Activated CD4-positive, alpha-beta memory T cell treated with anti-CD3 and anti-CD28 coated beads for 36 hours (primary cell): ENCODE measurements at regions not wholly inside any gene's neighbourhood (a gene's known extent, or its start where the extent isn't known, plus 50 kb on each side); places are given as distances from the start of the nearest gene placed in this dataset.

Experiments used
- CTCF ChIA-PET: fragments of 350-600 bp; sonication (Branson Sonifier 250); formaldehyde crosslinking; loops from one replicate; lab custom pipeline; 2021; ENCODE audit warnings: antibody characterized with exemption, inconsistent platforms; lab: Charles Lee
- POLR2A ChIA-PET: fragments of 350-600 bp; sonication (Branson Sonifier 250); formaldehyde crosslinking; loops from one replicate; lab custom pipeline; 2021; ENCODE audit warnings: antibody characterized with exemption; lab: Charles Lee
- DNase-seq: peaks from one replicate; pipeline ENCODE4 v3.0.0-alpha.2; 2020
- H3K27ac Mint-ChIP-seq: one replicate; pipeline ENCODE4 v1.8.0; 2021; ENCODE audit warnings: mixed read lengths
- H3K27me3 Mint-ChIP-seq: one replicate; pipeline ENCODE4 v1.8.0; 2021; ENCODE audit warnings: mixed read lengths
- H3K36me3 Mint-ChIP-seq: one replicate; pipeline ENCODE4 v1.8.0; 2021; ENCODE audit warnings: mixed read lengths
- H3K4me1 Mint-ChIP-seq: one replicate; pipeline ENCODE4 v1.8.0; 2021; ENCODE audit warnings: low read depth, mixed read lengths
- H3K4me3 Mint-ChIP-seq: one replicate; pipeline ENCODE4 v1.8.0; 2021; ENCODE audit warnings: mild to moderate bottlenecking, mixed read lengths
- H3K9me3 Mint-ChIP-seq: one replicate; pipeline ENCODE4 v1.8.0; 2021; ENCODE audit warnings: mixed read lengths
- intact Hi-C: fragments of 100-400 bp; cut with micrococcal nuclease; formaldehyde crosslinking; loops from one replicate; pipeline ENCODE4 v1.15.1; 2023

DNA sequence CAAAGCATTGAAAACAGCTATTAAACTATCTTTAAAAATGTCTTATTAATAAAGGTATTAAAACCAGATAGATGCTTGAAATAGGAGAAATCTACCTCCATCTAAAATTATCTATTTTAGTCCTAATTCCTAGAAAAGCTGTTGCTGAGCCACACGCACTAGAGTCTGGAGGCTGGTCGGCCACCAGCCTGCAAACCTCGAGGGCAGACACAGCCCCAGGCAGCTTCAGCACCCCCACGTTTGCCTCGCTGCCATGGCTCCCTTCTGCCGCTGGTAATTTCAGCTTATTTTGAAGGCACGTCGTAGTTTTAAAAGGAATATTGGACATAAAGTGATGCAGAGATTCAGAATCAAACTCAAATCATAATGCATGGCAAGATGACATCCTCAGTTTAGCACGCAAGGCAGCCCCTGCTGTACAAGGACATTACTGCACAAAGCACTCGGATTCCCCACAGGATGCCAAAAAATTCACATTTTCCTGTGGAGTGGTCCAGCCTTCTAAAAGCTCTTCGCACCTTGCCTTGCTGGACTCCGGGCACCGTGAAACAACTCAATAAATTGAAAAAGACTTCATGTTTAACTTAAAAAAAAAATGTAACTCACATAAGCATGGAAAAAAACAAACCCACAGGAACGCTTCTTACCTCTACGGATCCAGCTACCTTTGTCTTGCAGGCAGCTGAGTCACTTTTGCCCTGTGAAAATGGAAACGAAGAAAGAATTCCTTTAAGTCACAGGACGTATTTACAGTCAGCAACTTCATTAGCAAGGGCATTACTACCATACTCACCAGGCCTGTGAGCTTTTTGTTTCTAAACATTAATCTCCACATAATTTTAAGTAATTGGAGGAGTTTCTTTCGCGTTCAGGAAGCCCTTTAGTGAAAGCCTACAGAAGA is 143.4 kb upstream of the RPS6KA2 start:
- Mint-ChIP-seq H3K4me3 (no peak overlapping the region), H3K9me3 (no peaks in the 10 kb centered on the region), H3K27me3 (no peaks in the 10 kb centered on the region), H3K4me1 (no peaks in the 10 kb centered on the region), H3K36me3 (no peaks in the 10 kb centered on the region), H3K27ac (no peak overlapping the region)
- no peak for DNase-seq
- ChIA-PET POLR2A (no interaction called here), CTCF (interaction anchor here (0.6 to 1.8 kb wide), 5 partner anchors 8 to 371 kb away, joined by 3 to 7 read pairs (median 3); no protein-coding TSS in a partner anchor)
- intact Hi-C loops: loop anchor here (10.0 kb wide), 1 partner anchor 514 kb away; no protein-coding TSS in a partner anchor

- H3K4me1 Mint-ChIP-seq: no peaks in the 10 kb centered on the region
These were observed 142.6 kb upstream of the RPS6KA2 start for GRCh38 chr6:166769648-166770047.

GRCh38 chr6:166768761-166769160 is 141.7 kb upstream of the RPS6KA2 start:
- no peak overlapping the region for H3K4me3 Mint-ChIP-seq
- no peaks in the 10 kb centered on the region for H3K27me3 Mint-ChIP-seq
- POLR2A ChIA-PET: no interaction called here
- H3K4me1 Mint-ChIP-seq: no peaks in the 10 kb centered on the region
- CTCF ChIA-PET: no interaction called here
- no peak for DNase-seq
- H3K36me3 Mint-ChIP-seq: no peaks in the 10 kb centered on the region
- intact Hi-C loops: no loop called here
- H3K27ac Mint-ChIP-seq: no peak overlapping the region
- no peaks in the 10 kb centered on the region for H3K9me3 Mint-ChIP-seq

More at GRCh38 chr6:166769648-166770047, 142.6 kb upstream of the RPS6KA2 start:
- CTCF ChIA-PET: interaction anchor here (1.0 to 1.8 kb wide), 4 partner anchors 17 to 372 kb away, joined by 3 to 7 read pairs (median 3); no protein-coding TSS in a partner anchor
- H3K36me3 Mint-ChIP-seq: no peaks in the 10 kb centered on the region
- no peak overlapping the region for H3K4me3 Mint-ChIP-seq
- no peaks in the 10 kb centered on the region for H3K9me3 Mint-ChIP-seq
- no peak overlapping the region for H3K27ac Mint-ChIP-seq
- DNase-seq: no peak
- intact Hi-C loops: loop anchor here (10.0 kb wide), 1 partner anchor 515 kb away; no protein-coding TSS in a partner anchor
- H3K27me3 Mint-ChIP-seq: no peaks in the 10 kb centered on the region
- POLR2A ChIA-PET: no interaction called here

DNA sequence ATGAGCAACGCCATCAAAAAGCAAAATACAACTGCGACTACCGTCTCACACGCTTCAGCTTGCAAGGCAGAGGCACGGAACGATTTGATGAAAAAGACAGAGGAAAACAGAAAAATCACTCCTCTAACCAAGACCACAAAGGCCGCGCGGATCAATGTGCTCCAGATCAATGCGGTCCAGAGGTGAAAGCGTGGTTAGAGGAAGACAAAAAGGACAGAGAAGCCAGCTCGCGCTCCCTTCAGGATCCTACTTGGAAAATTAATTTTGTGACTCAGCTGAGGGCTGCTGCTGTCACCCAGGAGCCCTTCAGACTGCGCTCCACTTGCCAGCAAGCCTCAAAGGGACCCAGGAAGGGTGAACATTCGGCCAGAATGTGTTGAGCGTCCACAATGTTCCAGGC is 140.2 kb upstream of the RPS6KA2 start:
- H3K9me3 Mint-ChIP-seq: no peaks in the 10 kb centered on the region

GRCh38 chr6:166766769-166767168 is 139.7 kb upstream of the RPS6KA2 start:
- POLR2A ChIA-PET: no interaction called here
- Mint-ChIP-seq H3K9me3 (no peaks in the 10 kb centered on the region), H3K36me3 (no peaks in the 10 kb centered on the region)

More for the DNA sequence above, 140.2 kb upstream of the RPS6KA2 start:
- no peaks in the 10 kb centered on the region for H3K27me3 Mint-ChIP-seq
- no peaks in the 10 kb centered on the region for H3K36me3 Mint-ChIP-seq
- DNase-seq: no peak
- no peak overlapping the region for H3K4me3 Mint-ChIP-seq
- H3K4me1 Mint-ChIP-seq: no peaks in the 10 kb centered on the region
- CTCF ChIA-PET: interaction anchor here (1.4 to 1.6 kb wide), 2 partner anchors 9 to 372 kb away, joined by 3 to 14 read pairs; no protein-coding TSS in a partner anchor
- H3K27ac Mint-ChIP-seq: no peak overlapping the region
- intact Hi-C loops: no loop called here
- POLR2A ChIA-PET: no interaction called here

GRCh38 chr6:166765234-166765541 is 138.1 kb upstream of the RPS6KA2 start:
- Mint-ChIP-seq H3K9me3 (no peaks in the 10 kb centered on the region), H3K4me1 (peaks cover 7% of the 10 kb centered on the region), H3K27ac (no peak overlapping the region), H3K36me3 (no peaks in the 10 kb centered on the region), H3K4me3 (no peak overlapping the region), H3K27me3 (peaks cover under 1% of the 10 kb centered on the region)
- ChIA-PET CTCF (interaction anchor here (0.7 to 1.6 kb wide), 2 partner anchors 9 to 10 kb away, joined by 4 to 6 read pairs; no protein-coding TSS in a partner anchor), POLR2A (no interaction called here)
- DNase-seq: no peak
- intact Hi-C loops: no loop called here

More at GRCh38 chr6:166766769-166767168, 139.7 kb upstream of the RPS6KA2 start:
- CTCF ChIA-PET: interaction anchor here (1.4 to 1.6 kb wide), 2 partner anchors 9 to 372 kb away, joined by 3 to 14 read pairs; no protein-coding TSS in a partner anchor
- Mint-ChIP-seq H3K4me1 (no peaks in the 10 kb centered on the region), H3K27ac (no peak overlapping the region), H3K4me3 (no peak overlapping the region), H3K27me3 (no peaks in the 10 kb centered on the region)
- no peak for DNase-seq
- intact Hi-C loops: no loop called here

DNA sequence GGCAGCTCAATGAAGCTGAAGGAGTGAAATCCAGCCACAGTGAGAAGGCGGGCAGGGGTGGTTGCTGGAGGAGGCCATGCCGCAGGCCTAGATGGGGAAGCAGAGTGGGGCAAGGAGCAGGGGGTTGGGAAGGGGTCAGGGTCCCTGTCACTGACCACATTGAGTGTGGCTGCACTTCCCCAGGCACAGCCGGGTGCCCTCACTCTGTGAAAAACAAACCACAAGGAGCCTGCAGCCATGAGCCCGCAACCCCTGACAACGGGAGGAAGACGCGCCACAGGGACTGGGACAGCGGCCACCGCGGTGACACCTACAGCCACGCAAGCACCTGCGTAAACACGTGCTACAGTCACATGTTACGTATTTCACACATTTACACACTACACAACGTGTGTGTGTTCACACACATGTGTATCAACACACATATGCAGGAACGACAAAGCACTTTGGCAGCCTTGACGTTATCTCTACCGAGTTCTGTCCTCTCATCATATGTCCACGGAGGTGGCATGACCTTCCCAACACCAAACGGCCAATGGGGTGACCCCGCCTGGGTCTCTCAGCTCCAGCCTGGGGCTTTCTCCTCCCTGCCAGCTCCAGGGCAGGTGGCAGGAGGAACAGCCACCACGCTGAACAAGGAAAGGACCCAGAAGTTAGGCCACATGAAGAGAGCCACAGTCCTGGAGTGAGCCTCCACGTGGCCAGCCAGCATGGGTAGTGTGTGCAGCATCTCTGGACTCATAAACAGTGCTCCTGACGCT is 137.6 kb upstream of the RPS6KA2 start:
- POLR2A ChIA-PET: no interaction called here
- Mint-ChIP-seq H3K27ac (no peak overlapping the region), H3K27me3 (peaks cover 3% of the 10 kb centered on the region), H3K4me1 (peaks cover 12% of the 10 kb centered on the region), H3K36me3 (no peaks in the 10 kb centered on the region), H3K4me3 (no peak overlapping the region), H3K9me3 (no peaks in the 10 kb centered on the region)
- DNase-seq: no peak
- intact Hi-C loops: no loop called here
- CTCF ChIA-PET: interaction anchor here (0.7 to 2.1 kb wide), 3 partner anchors 9 to 11 kb away, joined by 4 to 10 read pairs (median 6); no protein-coding TSS in a partner anchor

DNA sequence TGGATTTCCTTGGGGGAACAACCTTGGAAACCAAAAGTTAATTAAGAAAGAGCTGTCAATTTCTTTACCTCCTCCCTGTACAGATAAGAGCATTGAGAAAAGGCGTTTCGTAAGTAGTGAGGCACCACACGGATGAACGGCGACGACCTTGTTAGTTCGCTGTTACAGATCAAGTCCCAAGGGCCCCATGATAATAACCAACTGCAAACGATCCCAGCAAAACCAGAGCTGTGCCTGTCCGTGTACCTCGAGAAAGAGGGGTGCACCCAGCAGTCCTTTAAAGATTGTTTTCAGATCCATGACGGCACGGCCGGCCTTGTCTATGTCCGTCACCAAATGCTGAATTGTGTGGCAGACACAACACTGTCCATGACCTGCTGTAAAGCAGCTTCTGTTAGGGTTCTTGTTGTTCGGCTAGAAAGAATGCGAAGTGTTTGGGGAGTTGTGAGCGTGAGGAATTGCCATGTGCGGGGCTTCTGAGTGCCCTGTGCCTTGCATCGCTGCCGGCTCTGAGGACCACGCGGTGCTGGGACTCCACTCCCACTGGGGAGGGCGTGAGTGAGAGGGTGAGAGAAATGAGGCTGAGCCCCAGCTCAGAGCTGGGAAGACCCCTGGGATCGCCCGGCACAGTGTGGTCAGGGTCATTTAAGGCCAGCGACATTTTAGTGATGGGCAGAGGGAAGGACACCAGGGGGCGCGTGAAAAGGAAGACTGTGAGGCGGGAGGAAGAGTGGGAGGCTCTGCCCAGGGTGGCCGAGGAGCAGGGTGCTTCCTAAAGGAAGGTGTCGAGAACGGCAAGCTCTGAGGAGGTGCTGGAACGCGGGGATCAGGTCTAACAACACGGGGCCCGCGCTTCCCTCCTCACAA is 136.8 kb upstream of the RPS6KA2 start:
- no peak for DNase-seq
- ChIA-PET CTCF (interaction anchor here (2.1 kb wide), 1 partner anchor 12 kb away, joined by 10 read pairs; no protein-coding TSS in a partner anchor), POLR2A (no interaction called here)
- intact Hi-C loops: no loop called here
- Mint-ChIP-seq H3K4me3 (no peak overlapping the region), H3K27ac (no peak overlapping the region), H3K27me3 (peaks cover 5% of the 10 kb centered on the region), H3K9me3 (no peaks in the 10 kb centered on the region), H3K4me1 (peaks cover 14% of the 10 kb centered on the region), H3K36me3 (no peaks in the 10 kb centered on the region)

DNA sequence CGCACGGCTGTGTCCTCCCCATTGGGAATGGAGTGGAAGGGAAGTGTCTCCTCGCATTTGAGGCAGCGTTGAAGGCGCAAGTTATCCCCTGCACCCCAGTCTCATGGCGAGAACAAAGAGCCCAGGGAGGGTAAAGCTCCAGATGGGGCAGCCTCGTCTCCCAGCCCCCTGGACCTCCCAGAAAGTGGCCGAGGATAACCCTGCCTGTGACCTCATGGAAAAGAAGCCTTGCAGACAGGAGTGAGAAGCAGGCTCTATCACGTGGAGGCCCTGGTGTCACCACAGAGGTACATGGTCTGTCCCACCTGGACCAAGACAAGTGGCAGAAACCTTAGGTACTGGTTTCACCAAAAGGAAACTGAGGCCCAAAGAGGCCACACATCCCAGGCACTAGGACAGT is 134.8 kb upstream of the RPS6KA2 start:
- Mint-ChIP-seq H3K27ac (no peak overlapping the region), H3K36me3 (no peaks in the 10 kb centered on the region), H3K4me1 (peaks cover 27% of the 10 kb centered on the region), H3K9me3 (no peaks in the 10 kb centered on the region), H3K4me3 (no peak overlapping the region), H3K27me3 (peaks cover 15% of the 10 kb centered on the region)
- POLR2A ChIA-PET: no interaction called here
- DNase-seq: no peak
- intact Hi-C loops: no loop called here
- CTCF ChIA-PET: interaction anchor here (2.4 kb wide), 1 partner anchor 14 kb away, joined by 9 read pairs; no protein-coding TSS in a partner anchor

GRCh38 chr6:166760288-166760687 is 133.2 kb upstream of the RPS6KA2 start:
- H3K27me3 Mint-ChIP-seq: peaks cover 15% of the 10 kb centered on the region
- no peaks in the 10 kb centered on the region for H3K36me3 Mint-ChIP-seq
- DNase-seq: peak; percentile 81
- no peak overlapping the region for H3K4me3 Mint-ChIP-seq
- H3K9me3 Mint-ChIP-seq: no peaks in the 10 kb centered on the region
- H3K4me1 Mint-ChIP-seq: peaks cover 27% of the 10 kb centered on the region
- CTCF ChIA-PET: interaction anchor here (0.9 to 2.4 kb wide), 2 partner anchors 15 to 191 kb away, joined by 3 to 9 read pairs; no protein-coding TSS in a partner anchor
- POLR2A ChIA-PET: no interaction called here
- H3K27ac Mint-ChIP-seq: no peak overlapping the region
- intact Hi-C loops: no loop called here

DNA sequence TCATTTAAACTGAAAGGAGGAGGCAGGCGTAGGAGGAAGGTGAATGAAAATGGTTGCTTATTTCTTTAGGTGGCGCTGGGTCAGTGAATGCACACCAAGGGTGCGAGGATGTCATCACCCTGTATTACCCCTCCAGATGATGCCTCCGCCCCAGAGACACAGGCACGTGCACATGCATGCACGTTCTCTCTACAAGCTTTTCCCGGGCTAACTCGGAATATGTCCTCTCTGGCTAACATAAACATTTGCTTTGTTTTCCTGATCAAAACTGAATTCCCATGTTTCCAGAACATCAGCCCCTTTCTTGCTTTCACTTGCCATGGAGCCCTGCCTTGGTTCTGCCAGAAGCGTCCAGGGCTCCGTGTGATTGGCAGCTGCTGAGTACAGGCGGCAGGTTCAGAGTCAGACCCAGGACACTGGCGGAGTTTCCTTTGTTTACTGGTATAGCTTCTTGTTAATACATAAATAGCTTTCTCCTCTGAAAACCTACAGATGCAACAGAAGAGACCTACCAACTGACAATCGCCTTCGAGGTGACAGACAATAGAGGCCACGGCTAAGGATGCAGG is 131.2 kb upstream of the RPS6KA2 start:
- Mint-ChIP-seq H3K4me3 (no peak overlapping the region), H3K36me3 (no peaks in the 10 kb centered on the region), H3K9me3 (no peaks in the 10 kb centered on the region), H3K4me1 (peaks cover 27% of the 10 kb centered on the region), H3K27me3 (peaks cover 15% of the 10 kb centered on the region), H3K27ac (no peak overlapping the region)
- CTCF ChIA-PET: interaction anchor here (1.1 to 1.4 kb wide), 2 partner anchors 17 to 384 kb away, joined by 3 to 4 read pairs; no protein-coding TSS in a partner anchor
- POLR2A ChIA-PET: no interaction called here
- DNase-seq: no peak
- intact Hi-C loops: no loop called here
